GM19023 (cell line): ENCODE measurements at regions not wholly inside any gene's neighbourhood (a gene's known extent, or its start where the extent isn't known, plus 50 kb on each side); places are given as distances from the start of the nearest gene placed in this dataset.
"Not testable (repeated sequence)": the region's sequence is repeated elsewhere in the genome, so short reads cannot be mapped to it uniquely, and the experiment has no call there.

Experiments
- ATAC-seq: cut with Tn5 transposase; IDR thresholded peaks from one replicate; pipeline ENCODE4 v1.9.1; 2021; ENCODE audit warnings: mild to moderate bottlenecking, moderate library complexity; ENCODE audit not compliant: unreplicated experiment

DNA sequence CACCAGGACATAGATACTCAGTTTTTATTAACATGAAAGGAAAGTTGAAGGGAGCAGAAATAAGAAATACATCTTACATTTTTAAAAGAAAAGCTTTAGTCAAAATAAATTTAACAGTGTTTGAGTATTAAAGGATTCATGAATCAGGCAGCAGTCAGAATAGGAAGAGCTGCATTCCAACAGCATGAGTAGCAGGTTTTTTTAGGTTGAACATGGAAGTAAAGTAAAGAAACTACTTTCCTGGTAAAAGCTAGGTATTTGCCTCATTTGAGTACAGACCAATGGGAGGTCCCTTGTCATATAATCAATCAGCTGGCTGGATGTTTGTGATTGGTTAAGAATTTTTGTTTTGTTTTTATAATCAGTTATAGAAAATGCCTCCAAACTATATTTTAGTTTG is 645.9 kb upstream of the INTU start:
- no peak for ATAC-seq

DNA sequence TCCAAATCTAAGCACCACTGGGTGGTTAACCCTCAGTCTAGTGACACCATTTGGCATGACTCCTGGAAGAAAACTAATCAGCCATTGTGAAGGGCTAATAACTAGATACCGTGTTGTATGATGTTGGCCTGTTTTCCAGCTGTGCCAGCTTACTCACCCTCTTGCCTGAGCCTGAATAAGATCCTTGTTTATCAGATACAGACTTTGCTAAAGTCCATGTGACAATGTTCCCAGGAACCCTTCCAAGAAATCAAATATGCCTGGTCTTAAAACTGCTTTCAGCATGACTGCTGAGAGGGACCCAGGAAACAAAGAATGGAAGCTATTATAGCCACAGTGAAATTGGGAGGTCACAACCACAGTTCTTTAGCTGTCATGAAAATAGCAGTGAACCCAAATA is 640.8 kb upstream of the INTU start:
- no peak for ATAC-seq

DNA sequence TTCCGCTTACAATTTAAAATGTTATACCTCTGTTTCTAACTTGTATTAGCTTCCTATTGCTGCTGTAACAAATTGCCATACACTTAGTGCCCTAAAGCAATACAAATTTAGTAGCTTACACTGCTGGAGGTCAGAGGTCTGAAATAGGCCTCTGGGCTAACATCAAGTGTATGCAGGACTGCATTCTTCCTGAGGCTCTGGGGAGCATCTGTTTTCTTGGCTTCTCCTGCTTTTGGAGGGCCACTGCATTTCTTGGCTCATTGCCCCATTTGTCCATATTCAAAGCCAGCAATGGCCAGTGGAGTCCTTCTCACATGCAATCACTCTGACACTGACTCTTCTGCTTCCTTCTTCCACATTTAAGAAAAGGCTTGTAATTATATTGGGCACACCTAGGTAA is 639.8 kb upstream of the INTU start:
- ATAC-seq: no peak

DNA sequence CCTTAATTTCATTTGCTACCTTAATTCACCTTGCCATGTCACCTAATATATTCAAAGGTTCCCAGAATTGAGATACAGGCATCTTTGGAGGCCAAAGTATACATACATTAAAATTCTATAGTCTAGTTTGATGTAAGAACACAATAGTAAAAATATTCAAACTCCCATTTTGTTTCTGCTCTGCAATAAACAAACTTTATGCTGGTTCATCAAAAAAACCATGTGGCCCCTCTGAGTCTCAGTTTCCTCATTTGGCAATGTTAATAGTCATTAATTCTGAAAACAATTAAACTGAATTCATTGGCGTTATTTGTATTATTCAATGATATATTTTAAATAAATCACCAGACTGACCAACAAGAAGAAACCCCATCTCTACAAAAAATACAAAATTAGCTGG is 639.4 kb upstream of the INTU start:
- ATAC-seq: no peak

DNA sequence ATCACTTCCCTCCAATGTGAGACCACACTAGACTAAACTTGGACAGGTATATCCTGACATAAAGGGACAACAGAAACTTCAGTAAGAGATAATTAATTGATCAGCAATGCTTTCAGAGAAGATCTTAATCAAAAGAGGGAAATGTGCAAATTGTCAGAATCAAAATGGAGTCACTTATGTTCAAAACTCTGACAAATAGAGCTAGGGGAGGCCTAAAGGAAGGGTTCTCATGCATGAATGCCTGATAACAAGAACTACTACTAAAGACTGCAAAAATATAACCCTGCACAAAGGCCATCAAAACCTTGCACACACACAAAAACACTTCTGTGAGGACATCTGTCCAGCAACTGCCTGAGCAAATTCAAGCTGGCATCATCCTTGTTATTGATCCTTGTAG is 637.5 kb upstream of the INTU start:
- ATAC-seq: no peak

DNA sequence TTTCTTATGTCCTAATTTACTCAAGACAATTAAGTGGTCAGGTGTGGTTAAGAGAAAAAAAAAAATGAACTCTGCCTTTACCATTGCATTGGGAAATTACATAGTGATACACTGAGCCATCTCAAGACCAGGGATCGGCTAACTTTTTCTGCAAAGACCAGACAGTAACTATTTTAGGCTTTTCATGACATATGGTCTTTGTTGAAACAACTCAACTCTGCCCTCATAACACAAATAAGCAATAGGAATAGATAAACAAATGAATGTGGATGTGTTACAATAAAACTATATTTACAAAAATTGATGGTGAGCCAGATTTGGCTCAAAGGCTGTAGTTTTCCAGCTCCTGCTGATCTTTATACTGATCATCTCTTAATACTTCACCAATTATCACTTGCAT is 632.6 kb upstream of the INTU start:
- ATAC-seq: no peak

DNA sequence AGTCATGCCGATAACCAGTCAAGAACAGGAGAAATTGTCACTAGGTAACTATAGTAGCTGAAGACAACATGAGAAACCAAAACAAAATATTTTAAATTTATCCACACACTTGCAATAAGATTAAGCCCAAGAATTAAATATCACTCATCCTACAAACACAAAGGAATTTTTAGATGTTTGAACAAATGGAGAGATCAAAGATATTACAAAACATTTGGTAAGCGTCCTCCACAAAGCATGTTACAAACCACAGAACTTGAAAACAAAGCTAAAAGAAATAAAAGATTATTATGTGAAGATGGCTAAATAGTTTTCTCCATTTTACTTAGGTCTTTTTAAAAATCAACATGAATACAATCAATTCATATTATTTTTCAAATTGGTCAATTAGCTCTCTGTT is 631.9 kb upstream of the INTU start:
- no peak for ATAC-seq

DNA sequence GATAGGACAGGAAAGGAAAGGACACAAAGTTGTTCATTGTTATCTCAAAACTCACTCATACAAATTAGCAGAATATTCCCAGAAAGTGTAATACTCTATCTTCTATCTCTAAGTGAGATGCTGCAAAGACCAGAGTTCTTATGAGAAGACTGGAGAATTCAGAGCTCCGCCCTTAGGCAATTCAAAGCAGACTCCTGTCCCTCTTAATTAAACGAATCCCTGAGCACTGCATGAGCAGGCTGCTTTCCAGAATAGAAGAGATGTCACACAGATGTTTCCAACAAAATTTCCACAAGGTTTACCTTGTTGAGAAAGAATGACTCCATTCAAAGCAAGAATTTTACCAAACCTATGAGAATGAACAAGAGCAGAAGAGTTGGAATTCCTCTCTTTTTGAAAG is 630.8 kb upstream of the INTU start:
- ATAC-seq: no peak

DNA sequence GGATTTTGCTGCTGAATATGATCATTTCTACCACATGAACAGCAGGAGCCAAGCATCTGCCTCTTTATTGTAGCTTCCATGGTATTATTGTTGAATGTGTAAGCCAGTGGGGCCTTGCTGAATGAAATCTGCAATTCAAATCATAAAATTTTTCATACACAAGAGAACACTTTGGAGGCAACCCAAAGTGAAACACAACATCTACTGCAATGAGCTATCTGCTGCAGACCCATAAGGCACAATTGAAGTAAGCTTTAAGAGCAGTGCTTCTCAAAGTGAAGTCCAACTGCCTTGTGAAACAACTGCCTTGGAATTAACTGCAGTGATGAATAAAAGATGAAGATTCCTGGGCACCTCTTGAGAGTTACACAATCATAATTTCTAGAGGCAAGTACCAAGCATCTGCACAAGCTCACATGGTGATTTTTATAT is 626.3 kb upstream of the INTU start:
- no peak for ATAC-seq

DNA sequence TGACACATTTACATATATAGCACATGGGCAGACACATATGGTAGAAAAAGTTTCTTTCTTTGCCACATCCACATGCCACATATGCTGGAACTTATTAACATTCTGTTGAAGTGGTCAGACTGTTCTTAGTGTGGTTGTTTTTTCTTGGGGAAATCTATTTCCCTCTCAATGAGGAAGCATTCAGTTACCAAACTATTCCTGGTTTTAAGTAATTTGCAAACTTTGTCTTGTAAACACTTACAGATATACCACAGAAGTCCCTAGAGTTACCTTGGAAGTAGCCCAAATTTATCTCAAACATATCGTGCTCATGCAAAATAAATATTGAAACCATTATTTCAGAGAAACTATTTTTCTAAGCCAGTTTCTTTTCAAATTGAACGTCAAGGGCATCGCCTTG is 625.5 kb upstream of the INTU start:
- no peak for ATAC-seq

DNA sequence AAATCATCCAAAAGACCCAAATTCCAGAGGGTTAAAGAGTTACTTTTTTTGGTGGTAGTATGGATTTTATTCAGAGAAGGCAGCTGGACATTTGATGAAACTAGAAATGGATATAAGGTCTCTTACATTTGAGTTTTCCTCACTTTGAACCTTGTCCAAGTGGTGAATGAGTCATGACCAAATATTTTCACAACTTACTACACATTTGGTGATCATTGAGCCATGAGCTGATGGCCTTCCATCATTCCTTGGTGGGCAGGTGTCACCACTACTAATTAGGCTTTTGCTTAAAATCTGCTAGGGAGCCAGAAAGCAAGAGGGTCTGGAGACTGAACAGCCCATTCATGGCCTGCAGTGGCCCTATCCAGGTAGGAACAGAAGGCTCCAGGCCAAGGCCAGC is 620.2 kb upstream of the INTU start:
- no peak for ATAC-seq

DNA sequence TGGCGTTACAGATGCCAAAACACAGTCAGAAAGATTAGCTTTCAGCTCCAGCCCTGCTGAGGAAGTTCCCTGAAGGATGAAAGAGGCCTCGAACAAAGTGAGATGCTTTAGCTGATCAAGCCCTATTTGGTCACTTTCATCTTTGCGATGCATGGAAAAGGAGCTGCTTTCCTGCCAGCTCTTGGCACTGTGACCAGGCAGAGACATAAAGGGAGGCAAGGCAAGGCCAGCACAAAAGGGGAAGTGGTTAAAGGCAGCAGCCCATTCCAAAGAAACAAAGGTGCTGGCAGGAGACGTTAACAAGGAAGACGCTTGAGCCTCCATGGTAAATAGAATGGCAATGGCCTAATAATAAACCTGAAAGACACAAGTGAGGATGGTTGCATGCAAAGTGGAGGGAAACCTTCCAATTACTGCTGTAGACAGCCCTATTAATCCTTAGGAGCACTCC is 617.1 kb upstream of the INTU start:
- no peak for ATAC-seq

DNA sequence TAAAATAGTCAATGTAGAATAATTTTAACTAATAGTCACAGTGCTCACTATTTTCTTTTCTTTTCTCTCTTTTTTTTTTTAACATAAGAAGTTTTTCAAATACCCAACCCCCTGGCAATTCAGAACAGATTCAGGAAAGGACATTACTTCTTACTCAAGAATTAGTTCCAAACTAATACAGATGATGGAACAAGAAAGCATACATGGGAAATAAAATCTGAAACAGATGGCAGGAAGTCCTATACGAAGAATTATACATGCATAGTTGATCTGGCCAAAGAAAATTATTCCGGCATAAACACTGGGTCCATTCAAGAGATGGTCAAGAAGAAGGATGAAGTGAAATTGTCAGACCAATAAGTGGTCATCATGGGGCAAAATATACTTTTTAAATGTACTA is 614.4 kb upstream of the INTU start:
- no peak for ATAC-seq

DNA sequence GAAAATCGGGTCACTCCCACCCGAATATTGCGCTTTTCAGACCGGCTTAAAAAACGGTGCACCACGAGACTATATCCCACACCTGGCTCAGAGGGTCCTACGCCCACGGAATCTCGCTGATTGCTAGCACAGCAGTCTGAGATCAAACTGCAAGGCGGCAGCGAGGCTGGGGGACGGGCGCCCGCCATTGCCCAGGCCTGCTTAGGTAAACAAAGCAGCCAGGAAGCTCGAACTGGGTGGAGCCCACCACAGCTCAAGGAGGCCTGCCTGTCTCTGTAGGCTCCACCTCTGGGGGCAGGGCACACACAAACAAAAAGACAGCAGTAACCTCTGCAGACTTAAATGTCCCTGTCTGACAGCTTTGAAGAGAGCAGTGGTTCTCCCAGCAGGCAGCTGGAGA is 611.9 kb upstream of the INTU start:
- not testable (repeated sequence) for ATAC-seq

DNA sequence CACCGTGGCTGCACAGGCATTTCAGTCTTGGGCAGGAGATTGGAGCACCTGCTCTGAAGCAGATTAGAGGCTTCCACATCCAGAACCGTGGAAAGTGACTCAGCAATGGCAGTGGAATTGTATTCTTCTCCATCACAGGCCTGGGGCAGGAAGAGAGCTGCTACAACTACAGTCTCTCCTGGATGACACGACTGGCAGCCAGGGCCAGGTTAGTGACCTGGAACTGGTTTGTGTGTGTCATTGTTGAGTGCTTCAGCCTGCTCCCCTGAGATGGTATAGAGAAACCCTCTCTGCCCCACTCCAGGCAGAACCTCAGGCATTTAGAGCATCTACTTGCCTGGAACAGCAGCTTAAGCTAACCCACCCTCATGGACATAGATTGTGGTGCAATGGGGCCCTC is 596.5 kb upstream of the INTU start:
- ATAC-seq: no peak

DNA sequence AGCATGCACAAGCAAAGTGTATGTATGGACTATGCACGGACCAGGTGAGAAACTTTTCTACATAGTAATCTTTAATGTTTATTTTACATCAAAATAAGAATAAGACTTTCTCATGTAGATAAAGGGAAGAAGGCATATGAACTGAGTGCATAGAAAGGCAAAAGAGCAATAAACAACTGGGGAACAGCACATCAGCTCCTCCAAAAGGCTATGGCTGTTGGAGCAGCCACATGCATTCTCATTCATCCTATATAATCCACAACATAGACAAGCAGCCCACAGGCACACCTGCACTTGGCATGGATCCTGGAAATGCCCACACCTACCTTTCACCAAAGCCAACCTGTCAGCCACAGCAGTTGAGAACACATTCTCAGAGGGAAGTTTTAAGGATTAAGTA is 586.9 kb upstream of the INTU start:
- ATAC-seq: no peak

DNA sequence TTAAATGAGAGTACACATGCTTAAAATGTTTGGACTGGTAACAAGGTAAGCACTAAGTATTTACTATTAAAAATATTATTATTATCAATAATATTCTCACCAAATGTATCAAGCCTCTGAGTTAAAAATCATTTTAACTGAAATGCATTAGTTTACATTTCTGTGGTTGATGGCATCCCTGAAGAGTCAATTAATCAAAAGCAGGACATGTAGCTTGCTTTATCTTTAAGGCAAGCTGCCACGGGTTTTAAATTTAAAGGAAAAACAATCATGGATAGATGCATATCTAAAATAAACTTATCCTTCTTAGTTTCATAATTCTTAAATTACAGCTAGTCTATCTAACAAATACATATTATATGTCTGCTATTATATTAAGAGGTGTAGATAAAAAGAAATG is 584.8 kb upstream of the INTU start:
- ATAC-seq: no peak

DNA sequence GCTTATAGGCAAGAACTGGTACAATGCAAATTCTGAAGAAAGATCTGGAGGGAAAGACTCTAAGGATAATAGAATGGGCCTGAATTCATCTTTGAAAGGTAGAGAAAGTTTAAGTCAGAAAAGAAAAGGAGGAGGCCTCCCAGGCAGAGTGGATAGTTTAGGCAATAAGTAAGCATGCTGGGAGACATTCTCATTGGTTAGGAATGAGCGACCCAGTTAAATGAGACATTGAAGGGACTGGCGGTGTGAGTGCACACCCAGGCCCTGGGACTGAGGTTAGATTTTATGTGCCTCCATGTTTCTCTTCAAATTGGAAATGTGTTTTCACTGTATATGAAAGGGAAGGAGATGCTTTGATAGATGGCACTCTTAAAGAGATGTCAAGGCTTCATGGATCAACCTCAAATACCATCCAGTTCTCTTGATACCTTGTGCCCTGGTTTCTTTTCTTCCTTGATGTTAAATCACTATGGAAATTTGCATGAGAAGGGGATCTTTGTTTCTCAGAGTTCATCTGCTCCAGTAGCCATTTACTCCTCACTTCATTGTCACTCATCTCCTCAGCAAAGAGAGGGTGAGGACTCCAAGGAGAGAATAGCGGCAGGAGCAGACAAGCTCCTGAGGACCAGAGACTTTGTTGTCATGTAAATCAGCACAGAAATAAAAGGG is 584.2 kb upstream of the INTU start:
- ATAC-seq: no peak

DNA sequence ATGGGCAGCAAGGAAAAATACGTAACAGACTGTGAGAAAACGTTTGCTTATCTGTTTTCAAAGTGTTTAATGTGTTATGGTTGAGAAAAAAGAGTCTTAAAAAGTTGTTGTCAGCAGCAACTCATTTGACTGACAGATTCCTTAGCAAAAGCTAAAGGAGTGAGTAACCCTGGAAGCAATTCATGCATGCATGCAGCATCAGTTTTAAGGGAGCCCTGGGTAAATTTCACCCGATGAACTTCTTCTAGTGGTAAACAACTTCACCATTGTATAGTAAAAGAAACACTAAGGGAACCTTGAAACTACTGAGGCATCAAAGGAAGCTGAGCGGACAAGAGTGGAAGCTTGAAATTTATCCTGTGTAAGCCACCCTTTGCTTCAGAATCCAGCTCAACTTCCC is 583.2 kb upstream of the INTU start:
- ATAC-seq: no peak

DNA sequence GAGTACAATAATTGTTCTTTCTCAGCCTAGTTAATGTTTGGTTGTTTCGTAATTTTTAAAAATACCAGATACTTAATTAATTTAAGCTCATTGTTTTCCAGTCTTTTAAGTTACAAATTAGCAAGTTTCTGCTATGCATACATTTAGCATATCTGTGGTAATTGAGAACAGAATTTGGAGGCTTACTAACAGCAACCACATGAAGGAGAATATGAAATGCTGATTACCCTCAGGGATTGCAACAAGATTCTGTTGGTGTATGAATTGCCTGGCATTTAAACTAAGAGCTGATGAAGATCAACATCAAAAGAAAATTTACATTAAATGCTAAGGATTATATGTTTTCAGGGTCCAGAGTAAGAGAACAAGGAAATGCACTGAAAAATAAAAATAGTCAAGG is 580.0 kb upstream of the INTU start:
- no peak for ATAC-seq

DNA sequence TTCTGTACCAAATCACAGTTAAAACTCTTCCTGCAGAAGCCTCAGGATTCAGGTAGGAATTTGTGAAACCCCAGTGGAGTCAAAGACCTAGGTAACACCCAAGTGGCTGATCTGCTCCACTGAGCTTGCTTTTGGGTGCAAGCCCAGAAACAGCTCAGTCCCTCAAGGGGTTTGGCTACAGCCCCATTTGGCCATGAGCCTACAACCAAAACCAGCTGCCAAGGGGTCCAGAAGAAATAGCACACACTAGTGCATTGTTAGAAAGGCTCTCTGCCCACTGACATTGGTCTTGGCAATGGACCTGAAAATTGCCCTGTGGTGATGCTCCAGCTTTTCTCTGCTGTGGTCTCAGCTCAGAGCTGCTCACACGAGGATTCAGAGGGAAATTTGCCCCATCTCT is 577.4 kb upstream of the INTU start:
- no peak for ATAC-seq

DNA sequence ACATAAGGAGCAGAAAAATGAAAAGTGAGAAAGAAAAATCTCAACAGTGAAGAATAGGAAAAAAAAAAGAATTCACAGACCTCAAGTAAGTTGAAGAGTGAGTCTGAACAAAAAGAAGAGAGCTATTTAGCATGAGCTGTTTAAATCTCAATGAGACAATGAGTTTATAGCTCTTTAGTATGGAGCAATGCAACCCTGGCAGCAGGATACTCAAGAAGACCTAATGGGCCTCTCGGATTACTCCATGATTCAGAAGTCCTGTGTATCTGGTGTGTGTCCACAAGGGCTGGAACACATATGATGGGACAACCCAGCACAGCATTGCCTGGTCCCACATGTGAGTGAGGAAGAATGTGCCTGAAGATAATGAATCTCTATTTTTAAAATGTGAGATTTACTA is 563.1 kb upstream of the INTU start:
- ATAC-seq: no peak

DNA sequence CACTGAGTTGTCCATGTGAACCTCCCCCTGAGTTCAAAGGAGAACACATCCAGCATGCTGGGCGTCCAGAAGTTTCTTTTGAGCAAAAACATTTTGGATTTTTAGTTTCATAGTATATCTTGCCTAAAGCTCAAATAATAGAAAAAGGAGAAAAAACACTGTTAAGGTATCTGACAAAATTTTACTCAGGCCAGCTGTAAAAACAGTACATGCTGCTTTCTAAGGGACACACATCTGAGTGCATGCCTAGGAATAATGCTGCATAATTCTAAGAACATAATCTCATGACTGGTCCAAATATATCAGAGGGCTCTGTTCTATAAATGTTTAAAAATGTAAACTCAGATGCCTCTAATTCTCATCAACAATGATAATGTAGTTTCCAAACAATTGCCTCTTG is 561.3 kb upstream of the INTU start:
- ATAC-seq: no peak

DNA sequence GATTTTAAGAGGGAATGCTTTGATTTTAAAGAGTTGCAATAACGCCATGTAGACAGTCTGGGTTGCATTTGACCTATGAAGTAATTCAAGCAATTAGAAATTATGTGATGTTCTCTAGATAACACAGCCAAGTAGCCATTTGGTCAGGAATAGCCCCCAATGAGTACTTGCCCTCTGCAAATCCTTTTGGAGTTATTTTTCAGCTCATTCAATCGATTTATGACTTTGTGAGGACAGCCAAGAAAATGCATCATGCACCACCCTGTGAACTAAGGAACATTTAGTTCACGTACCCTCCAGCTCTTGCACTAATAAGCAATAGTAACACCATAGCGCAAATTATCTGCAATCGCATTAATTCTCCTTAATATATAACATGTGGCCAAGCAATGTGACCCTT is 552.6 kb upstream of the INTU start:
- no peak for ATAC-seq
